DND-41 (cell line): ENCODE measurements at regions not wholly inside any gene's neighbourhood (a gene's known extent, or its start where the extent isn't known, plus 50 kb on each side); places are given as distances from the start of the nearest gene placed in this dataset.

Experiments
- ATAC-seq: fragments of 200-7000 bp; cut with Tn5 transposase; 3 replicates; pipeline ENCODE4 v1.9.1; 2021; ENCODE audit warnings: low read depth; ENCODE audit not compliant: insufficient read depth
- DNase-seq: peaks from one replicate; pipeline ENCODE4 v3.0.0-alpha.2; 2020
- H2AFZ ChIP-seq: 2 replicates; pipeline ENCODE4 v1.6.0; 2012; ENCODE audit warnings: low read depth, low read length
- H3K27ac ChIP-seq: 2 replicates; pipeline ENCODE4 v1.5.1; 2012; ENCODE audit warnings: low read length, inconsistent platforms
- H3K27me3 ChIP-seq: fragments of 200-600 bp; sonication (generic); 2 replicates; pipeline ENCODE4 v1.6.0; 2012; ENCODE audit warnings: low read length, mild to moderate bottlenecking, inconsistent platforms; ENCODE audit not compliant: insufficient read depth, poor library complexity
- H3K36me3 ChIP-seq: 2 replicates; pipeline ENCODE4 v1.5.1; 2012; ENCODE audit warnings: low read length, inconsistent platforms; ENCODE audit not compliant: insufficient read depth
- H3K4me1 ChIP-seq: 2 replicates; pipeline ENCODE4 v1.5.1; 2012; ENCODE audit warnings: mild to moderate bottlenecking, low read length; ENCODE audit not compliant: insufficient read depth
- H3K4me2 ChIP-seq: 2 replicates; pipeline ENCODE4 v1.6.0; 2012; ENCODE audit warnings: mild to moderate bottlenecking, moderate library complexity, low read length, inconsistent platforms; ENCODE audit not compliant: insufficient read depth
- H3K4me3 ChIP-seq, 2 experiments: fragments of 200-600 bp in 1 of 2; shearing (Covaris generic) in 1 of 2; 2 replicates each; pipeline ENCODE4 v1.5.1; 2012 to 2016; ENCODE audit warnings: inconsistent platforms in 2 of 2, low read length in 2 of 2, mild to moderate bottlenecking in 2 of 2, low read depth in 1 of 2, moderate library complexity in 1 of 2
- H3K79me2 ChIP-seq: 2 replicates; pipeline ENCODE4 v1.6.0; 2012; ENCODE audit warnings: low read length, inconsistent platforms; ENCODE audit not compliant: insufficient read depth
- H3K9ac ChIP-seq: 2 replicates; pipeline ENCODE4 v1.6.0; 2012; ENCODE audit warnings: low read depth, mild to moderate bottlenecking, inconsistent platforms, low read length, moderate library complexity
- H3K9me3 ChIP-seq: 2 replicates; pipeline ENCODE4 v1.5.1; 2012; ENCODE audit warnings: low read length, moderate library complexity, mild to moderate bottlenecking, inconsistent platforms; ENCODE audit not compliant: insufficient read depth, severe bottlenecking
- H4K20me1 ChIP-seq: 2 replicates; pipeline ENCODE4 v1.6.0; 2012; ENCODE audit warnings: low read length; ENCODE audit not compliant: insufficient read depth
- EZH2 ChIP-seq: IDR thresholded peaks from 3 replicates; pipeline ENCODE4 v1.6.1; 2012; ENCODE audit warnings: borderline replicate concordance, low read depth, mild to moderate bottlenecking, moderate library complexity, low read length, inconsistent platforms; ENCODE audit not compliant: severe bottlenecking
- TF ChIP-seq, protein P1 (sequence below): IDR thresholded peaks from 2 replicates; pipeline ENCODE4 v1.5.1; 2012; ENCODE audit warnings: borderline replicate concordance, low read length, moderate library complexity, mild to moderate bottlenecking; ENCODE audit not compliant: poor library complexity, severe bottlenecking; ENCODE audit errors: extremely low read depth

DNA sequence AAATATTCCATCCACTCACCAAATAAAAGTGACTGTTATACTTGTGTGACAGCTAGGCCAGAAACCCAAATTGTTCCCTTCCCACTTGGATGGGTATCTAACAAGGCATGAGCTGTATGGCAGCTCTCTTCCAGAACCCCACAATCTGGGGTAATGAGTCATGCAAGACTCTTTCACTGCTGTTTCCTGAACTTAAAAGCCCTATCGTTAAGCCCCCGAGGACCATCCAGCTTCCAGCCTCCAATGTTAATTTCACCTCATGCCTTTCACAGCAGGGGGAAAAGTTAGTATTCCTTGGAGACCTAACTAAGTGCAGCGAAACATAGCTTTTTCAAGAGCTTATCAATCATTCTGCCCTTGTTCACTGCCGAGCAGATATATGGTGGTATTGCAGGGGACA is 368.6 kb upstream of the HSFY2 start:
- Histone ChIP-seq H3K27me3 (no peaks in the 10 kb centered on the region), H3K27ac (no peak overlapping the region), H3K79me2 (no peaks in the 10 kb centered on the region), H3K4me2 (no peak overlapping the region), H3K9me3 (no peaks in the 10 kb centered on the region), H4K20me1 (no peaks in the 10 kb centered on the region), H3K4me3 (no peak overlapping the region), H3K4me1 (no peaks in the 10 kb centered on the region), H2AFZ (no peak overlapping the region), H3K9ac (no peak overlapping the region), H3K36me3 (no peaks in the 10 kb centered on the region)
- no peak for TF ChIP-seq EZH2
- TF ChIP-seq, protein P1, sequence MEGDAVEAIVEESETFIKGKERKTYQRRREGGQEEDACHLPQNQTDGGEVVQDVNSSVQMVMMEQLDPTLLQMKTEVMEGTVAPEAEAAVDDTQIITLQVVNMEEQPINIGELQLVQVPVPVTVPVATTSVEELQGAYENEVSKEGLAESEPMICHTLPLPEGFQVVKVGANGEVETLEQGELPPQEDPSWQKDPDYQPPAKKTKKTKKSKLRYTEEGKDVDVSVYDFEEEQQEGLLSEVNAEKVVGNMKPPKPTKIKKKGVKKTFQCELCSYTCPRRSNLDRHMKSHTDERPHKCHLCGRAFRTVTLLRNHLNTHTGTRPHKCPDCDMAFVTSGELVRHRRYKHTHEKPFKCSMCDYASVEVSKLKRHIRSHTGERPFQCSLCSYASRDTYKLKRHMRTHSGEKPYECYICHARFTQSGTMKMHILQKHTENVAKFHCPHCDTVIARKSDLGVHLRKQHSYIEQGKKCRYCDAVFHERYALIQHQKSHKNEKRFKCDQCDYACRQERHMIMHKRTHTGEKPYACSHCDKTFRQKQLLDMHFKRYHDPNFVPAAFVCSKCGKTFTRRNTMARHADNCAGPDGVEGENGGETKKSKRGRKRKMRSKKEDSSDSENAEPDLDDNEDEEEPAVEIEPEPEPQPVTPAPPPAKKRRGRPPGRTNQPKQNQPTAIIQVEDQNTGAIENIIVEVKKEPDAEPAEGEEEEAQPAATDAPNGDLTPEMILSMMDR = no peak
- ATAC-seq = no peak
- DNase-seq = no peak

DNA sequence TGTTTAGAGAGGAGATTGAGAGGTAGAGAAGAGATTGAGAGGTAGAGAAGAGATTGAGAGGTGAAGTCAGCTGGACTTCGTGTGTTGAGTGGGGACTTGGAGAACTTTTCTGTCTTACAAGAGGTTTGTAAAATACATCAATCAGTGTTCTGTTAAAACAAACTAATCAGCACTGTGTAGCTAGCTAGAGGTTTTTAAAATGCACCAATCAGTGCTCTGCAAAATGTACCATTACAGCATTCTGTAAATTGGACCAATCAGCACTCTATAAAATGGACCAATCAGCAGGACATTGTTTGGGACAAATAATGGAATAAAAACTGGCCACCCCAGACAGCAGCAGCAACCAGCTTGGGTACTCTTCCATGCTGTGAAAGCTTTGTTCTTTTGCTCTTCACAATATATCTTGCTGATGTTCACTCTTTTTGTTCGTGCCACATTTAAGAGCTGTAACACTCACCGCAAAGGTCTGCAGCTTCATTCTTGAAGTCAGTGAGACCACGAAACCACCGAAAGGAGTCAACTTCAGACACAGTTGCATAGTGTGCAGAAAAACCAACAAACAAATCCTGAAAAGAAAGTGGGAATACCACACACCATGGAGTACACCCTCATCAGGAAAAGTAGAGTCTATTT is 366.9 kb upstream of the HSFY2 start:
- Histone ChIP-seq H3K27me3 (no peaks in the 10 kb centered on the region), H3K9me3 (no peaks in the 10 kb centered on the region), H2AFZ (no peak overlapping the region), H3K36me3 (no peaks in the 10 kb centered on the region), H4K20me1 (no peaks in the 10 kb centered on the region), H3K4me3 (no peak overlapping the region), H3K9ac (no peak overlapping the region), H3K4me1 (no peaks in the 10 kb centered on the region), H3K27ac (no peak overlapping the region), H3K4me2 (no peak overlapping the region), H3K79me2 (no peaks in the 10 kb centered on the region)
- TF ChIP-seq, protein P1 = no peak
- no peak for TF ChIP-seq EZH2
- ATAC-seq (no peak), DNase-seq (no peak)

GRCh38 chrY:19134426-19134825 is 360.9 kb upstream of the HSFY2 start:
- no peak for ATAC-seq

More at GRCh38 chrY:19134426-19134825, 360.9 kb upstream of the HSFY2 start:
- no peaks in the 10 kb centered on the region for H4K20me1 ChIP-seq
- no peak overlapping the region for H3K4me3 ChIP-seq
- H3K36me3 ChIP-seq = no peaks in the 10 kb centered on the region
- H3K27me3 ChIP-seq = no peaks in the 10 kb centered on the region
- H3K79me2 ChIP-seq = no peaks in the 10 kb centered on the region
- H3K4me1 ChIP-seq = no peaks in the 10 kb centered on the region
- no peak overlapping the region for H3K4me2 ChIP-seq
- no peaks in the 10 kb centered on the region for H3K9me3 ChIP-seq
- H3K9ac ChIP-seq = no peak overlapping the region
- DNase-seq = no peak
- H3K27ac ChIP-seq = no peak overlapping the region
- H2AFZ ChIP-seq = no peak overlapping the region
- TF ChIP-seq, protein P1 = no peak
- TF ChIP-seq EZH2 = no peak
